GM21515 (cell line): ENCODE measurements at regions not wholly inside any gene's neighbourhood (a gene's known extent, or its start where the extent isn't known, plus 50 kb on each side); places are given as distances from the start of the nearest gene placed in this dataset.

ENCODE experiments used
- ATAC-seq: cut with Tn5 transposase; IDR thresholded peaks from one replicate; pipeline ENCODE4 v1.9.1; 2021; ENCODE audit not compliant: unreplicated experiment

- ATAC-seq = no peak
These were observed 220.2 kb upstream of the BTG1 start for GRCh38 chr12:92365836-92366235.

GRCh38 chr12:92365333-92365732 lies 219.7 kb upstream of the BTG1 start:
- ATAC-seq = no peak

- peak; percentile 68 for ATAC-seq
These were observed 217.9 kb upstream of the BTG1 start for GRCh38 chr12:92363295-92364146.

GRCh38 chr12:92362785-92363184 lies 217.1 kb upstream of the BTG1 start:
- ATAC-seq = peak; percentile 51

GRCh38 chr12:92362126-92362525 lies 216.5 kb upstream of the BTG1 start:
- no peak for ATAC-seq

DNA sequence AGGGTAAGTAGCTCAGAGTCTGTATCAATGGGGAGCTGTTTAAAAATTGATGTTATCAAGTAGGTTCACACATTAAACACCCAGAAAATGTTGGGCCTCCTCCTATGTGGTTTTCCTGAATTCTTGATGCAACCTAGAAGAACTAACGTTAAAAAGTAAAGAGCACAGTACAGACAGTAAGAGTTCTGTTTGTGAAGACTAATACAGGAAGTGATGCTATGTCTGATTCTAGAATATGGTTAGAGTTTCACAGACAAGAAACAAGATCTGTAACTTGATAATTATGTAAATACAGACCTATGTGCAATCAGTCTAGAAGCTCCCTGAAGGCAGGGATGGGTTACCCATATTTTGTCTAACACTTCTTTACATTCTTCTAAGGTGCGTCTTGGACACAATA lies 214.9 kb upstream of the BTG1 start:
- no peak for ATAC-seq

DNA sequence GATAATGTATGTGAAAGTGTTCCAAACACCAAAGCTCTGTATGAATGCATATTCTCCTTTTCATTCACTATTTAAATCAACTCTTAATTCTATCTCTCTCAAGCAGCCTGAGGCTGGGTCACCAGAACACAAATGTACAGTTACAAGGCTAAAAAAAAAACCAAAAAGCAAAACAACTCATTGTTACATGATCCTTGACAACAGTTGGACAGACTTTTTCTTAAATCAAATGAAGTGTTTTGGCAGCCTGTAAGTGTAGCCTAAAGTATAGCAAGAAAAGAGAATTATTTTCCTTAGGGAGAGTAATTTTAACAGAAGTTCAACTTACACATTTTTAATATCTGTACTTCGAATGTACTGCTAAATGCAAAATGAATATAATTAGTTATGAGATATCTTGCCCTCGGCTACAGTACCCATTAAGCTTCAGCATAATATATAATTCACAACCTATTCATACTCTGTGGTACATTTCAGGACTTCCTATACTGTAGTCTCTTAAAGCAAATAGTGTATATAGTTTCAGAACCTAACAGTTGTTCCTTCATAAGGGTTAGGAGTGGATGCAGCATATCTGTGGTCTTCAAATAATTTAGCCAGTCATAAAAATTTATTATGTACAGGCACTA lies 214.0 kb upstream of the BTG1 start:
- no peak for ATAC-seq

DNA sequence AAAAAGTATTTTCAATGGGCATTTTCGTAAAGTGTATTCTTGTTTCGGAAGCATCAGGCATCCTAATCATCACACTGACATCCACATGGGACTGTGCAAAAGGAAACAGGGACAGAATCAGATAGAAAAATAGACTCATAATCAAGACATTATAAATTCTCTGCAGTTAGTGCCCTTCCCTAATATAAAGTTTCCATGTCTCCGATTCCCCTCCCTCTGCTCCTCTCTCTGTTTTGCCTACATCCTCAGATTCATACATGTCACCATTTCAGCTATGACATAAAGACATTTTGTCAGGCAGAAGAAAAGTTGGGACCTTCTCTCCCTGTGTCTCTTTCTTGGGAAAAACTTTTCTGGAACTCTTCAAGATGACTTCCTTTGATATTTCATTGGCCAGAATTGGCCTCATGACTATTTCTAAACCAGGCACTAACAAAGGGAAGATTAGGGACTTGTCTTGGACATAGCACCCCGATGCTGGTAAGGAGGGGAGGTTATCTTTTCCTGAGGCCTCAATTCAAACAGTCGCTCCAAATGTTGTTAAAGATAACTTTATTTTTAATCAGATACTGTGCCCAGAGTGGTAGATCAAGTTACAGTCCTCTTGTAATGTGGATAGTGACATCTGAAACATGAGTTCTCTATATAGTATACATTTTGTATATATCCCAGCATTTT lies 212.1 kb upstream of the BTG1 start:
- ATAC-seq = no peak

DNA sequence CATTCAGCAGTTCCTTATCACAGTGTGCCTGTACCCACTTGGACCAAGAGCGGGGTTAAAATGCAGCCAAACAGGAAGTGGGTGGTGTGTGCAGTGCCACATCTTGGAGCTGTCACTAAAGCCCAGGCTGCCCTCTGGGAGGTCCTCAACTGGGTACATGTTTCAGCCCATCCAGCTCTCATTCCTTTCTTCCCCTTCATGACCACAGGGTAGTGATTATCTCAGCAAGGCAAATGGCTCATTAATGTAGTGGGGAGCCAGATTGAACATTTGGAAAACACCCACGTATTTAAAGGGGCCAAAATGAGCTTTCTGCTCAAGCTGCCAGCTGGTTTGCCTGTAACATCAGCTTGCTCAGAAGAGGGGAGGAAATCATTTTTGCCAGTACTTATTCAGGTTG lies 210.8 kb upstream of the BTG1 start:
- no peak for ATAC-seq

GRCh38 chr12:92349635-92350034 lies 204.0 kb upstream of the BTG1 start:
- ATAC-seq = no peak

DNA sequence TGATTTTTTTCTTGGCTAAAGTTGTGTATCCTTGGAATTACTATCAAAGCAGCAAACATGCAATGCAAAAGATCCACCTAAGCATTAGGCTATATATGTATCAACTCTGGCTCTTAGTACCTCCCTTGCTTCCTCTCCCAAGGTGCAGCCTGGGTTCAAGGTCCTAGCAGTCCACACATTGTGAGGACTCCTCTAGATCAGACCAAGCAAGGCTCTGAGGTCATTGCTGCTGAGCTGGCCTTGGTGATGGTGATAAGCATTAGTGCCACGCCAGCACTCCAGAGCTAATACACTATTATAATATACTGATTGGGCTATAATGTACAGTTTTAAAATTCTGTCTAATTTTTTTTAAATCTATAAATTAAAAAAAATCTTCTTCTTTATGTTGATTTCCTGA lies 196.9 kb upstream of the BTG1 start:
- ATAC-seq = no peak

DNA sequence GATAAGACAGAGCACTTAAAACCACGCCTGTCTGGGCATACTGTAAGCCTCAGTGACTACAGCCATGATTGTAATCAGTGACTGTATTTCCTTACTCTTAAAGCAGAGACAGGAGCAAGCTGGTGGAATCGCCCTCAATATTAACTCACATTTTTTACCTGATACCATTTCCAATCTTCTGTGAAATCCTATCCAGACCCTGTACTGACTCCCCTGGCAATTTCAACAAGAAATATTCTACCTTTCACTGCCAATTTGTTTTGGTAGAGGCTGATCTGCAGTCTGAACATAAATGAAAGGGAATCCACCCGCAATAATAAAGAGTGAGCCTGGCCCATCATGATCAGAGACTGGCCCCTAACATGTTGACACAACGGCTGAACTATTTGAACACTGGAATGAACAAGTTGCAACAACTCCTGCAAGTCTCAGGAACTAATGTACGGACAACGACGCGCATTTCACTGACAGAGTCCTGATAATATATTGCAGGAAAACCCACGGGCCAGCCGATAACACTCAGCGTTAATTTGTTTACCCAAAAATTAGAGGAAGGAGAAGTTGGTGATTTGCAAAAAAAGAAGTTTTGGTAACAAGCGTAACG lies 195.5 kb upstream of the BTG1 start:
- no peak for ATAC-seq

DNA sequence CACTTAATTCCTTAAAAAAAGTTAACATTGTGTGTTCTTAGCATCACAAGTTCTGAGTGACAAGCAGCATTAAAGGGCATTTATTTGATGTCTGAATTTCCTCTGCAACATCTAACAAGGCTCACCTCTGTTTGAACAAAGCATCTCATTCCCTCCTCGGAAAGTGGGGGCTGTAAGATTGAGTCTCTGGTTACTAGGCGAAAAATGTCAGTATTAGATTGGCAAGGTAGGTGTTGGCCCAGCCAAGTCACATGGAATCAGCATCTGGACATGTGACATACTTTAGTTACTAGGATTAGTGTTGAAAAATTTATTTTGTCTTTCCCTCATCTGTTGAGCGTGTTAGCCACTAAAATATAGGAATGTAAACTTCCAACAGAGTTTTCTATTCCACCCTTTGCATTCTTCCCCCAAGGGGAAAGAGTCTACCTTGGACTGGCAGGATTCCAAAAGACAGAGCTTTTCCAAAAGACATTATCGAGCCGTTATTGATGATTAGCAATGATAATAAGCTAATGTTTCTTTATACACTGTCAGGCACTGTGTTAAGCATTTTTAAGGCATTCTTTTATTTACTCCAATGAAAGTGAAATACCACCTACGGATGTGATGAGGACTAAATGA lies 194.9 kb upstream of the BTG1 start:
- ATAC-seq = no peak

DNA sequence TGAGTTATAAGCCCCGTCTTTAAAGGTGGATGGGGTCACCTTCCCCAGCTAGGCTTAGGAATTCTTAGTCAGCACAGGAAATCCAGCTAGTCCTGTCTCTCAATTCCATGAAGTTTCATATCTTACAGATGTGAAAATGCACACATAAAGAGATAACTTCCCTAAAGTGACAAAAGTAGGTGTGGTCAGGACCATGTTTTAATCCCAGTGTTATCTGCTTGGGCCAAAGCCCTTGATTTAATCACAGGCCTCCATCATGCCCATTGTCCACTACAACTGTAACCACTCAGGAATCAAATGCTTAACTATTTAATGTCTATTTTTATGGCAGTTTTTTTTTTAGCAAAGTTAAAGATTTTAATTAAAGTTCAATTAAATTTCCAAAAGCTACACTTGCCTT lies 194.4 kb upstream of the BTG1 start:
- no peak for ATAC-seq

GRCh38 chr12:92339198-92339821 lies 193.7 kb upstream of the BTG1 start:
- no peak for ATAC-seq

DNA sequence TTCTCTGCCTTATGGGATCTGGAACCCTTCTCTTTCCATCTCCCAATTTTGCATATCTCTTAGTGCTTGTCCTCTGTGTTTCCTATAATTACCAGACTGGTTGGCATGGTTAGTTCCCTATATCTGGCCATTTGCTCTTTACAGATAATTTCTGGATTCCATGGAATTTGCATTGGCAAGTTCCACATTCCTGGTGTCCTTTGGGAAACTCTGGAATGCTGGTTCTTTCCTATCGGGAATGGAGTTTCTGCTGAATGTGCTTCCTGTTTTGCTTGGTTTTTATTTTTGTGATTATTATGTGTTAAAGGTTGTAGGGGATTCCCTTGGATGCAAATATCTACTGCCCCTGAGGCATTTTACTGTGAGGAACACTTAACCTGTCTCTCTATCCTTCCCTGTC lies 193.0 kb upstream of the BTG1 start:
- ATAC-seq = no peak

DNA sequence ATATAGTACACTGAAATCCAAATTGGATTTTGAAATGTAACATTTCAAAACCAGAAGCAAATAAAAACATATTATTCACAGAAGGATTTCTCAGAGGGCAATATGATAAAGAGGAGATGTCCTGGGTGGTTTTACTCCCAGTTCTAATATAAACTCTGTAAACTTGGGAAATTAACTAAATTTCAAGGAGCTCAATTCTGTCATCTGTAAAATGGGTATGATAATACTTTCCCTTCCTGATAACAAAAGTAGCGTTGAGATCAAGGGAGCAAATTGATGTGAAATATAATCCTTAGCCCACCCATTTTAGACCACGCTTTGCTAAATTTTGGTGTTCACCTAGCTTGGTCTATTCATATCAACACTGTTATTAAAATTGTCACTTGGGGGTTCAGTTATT lies 192.5 kb upstream of the BTG1 start:
- ATAC-seq = no peak

GRCh38 chr12:92337128-92337527 lies 191.5 kb upstream of the BTG1 start:
- no peak for ATAC-seq

GRCh38 chr12:92336641-92337040 lies 191.0 kb upstream of the BTG1 start:
- ATAC-seq = no peak

DNA sequence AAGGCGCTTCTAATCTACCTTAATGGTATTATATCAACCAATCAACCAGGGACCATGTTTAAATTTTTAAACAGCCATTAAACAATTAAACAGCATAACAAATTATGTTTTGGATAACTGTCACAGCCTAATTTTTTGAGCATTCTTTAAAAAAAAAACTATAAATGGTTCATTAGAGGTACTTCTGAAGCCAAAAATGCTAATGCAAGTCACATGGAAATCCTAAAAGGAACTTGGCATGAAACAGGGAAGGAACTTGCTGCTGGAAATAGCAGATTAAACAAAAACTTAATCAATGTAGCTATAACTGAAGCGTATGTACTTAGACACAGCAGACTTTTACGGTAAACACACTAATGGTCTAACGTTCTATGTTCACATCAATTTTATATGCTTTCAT lies 190.2 kb upstream of the BTG1 start:
- no peak for ATAC-seq

- ATAC-seq = no peak
These were observed 188.9 kb upstream of the BTG1 start for GRCh38 chr12:92334552-92334951.
